GM12873 (cell line): ENCODE measurements at regions not wholly inside any gene's neighbourhood (a gene's known extent, or its start where the extent isn't known, plus 50 kb on each side); places are given as distances from the start of the nearest gene placed in this dataset.

ENCODE experiments used
- TF ChIP-seq, protein P1 (sequence below): IDR thresholded peaks from 2 replicates; pipeline ENCODE4 v1.5.1; 2012; ENCODE audit warnings: low read depth, mild to moderate bottlenecking, moderate library complexity, low read length, control low read depth; ENCODE audit not compliant: insufficient read depth; ENCODE audit errors: missing control alignments

- TF ChIP-seq, protein P1, sequence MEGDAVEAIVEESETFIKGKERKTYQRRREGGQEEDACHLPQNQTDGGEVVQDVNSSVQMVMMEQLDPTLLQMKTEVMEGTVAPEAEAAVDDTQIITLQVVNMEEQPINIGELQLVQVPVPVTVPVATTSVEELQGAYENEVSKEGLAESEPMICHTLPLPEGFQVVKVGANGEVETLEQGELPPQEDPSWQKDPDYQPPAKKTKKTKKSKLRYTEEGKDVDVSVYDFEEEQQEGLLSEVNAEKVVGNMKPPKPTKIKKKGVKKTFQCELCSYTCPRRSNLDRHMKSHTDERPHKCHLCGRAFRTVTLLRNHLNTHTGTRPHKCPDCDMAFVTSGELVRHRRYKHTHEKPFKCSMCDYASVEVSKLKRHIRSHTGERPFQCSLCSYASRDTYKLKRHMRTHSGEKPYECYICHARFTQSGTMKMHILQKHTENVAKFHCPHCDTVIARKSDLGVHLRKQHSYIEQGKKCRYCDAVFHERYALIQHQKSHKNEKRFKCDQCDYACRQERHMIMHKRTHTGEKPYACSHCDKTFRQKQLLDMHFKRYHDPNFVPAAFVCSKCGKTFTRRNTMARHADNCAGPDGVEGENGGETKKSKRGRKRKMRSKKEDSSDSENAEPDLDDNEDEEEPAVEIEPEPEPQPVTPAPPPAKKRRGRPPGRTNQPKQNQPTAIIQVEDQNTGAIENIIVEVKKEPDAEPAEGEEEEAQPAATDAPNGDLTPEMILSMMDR, result no peak
Observed at GRCh38 chr11:21806947-21807346, 385.9 kb upstream of the ANO5 start.

- TF ChIP-seq, protein P1, result no peak
Observed at GRCh38 chr11:21807350-21807749, 385.5 kb upstream of the ANO5 start.

DNA sequence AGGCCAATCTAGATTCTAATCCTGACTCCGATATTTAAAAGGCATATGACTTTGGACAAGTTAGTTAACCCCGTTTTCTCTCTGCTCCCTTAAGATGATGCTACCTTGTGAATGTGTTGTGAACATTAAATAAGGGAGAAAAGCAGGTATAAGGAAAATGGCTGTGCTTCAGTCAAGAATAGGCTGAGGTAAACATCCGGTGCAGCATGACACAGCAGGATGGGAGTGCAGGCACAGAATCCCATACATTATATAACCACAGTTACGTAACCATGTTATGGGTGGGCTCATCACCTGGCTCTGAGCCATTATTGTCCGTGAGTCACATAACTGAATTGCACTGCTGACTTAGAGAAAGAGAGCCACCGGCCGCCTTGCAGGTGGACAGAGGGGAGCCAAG is 382.2 kb upstream of the ANO5 start:
- TF ChIP-seq, protein P1, result no peak

- TF ChIP-seq, protein P1, result no peak
Observed at GRCh38 chr11:21811572-21811971, 381.3 kb upstream of the ANO5 start.

DNA sequence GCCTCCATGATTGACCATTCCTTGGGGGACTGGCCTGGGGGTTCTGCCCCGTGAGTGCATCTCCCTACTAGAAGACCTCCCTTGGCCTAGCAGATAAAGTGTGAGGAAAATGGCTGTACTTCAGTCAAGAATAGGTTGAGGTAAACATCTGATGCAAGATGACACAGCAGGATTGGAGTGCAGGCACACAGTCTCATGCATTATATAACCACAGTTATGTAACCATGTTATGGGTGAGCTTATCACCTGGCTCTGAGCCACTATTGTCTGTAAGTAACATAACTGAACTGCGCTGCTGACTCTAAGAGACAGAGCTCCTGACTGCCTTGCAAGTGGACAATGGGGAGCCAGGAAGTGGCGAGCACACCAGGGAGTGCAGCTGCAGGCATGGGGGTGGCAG is 378.7 kb upstream of the ANO5 start:
- TF ChIP-seq, protein P1, result no peak

DNA sequence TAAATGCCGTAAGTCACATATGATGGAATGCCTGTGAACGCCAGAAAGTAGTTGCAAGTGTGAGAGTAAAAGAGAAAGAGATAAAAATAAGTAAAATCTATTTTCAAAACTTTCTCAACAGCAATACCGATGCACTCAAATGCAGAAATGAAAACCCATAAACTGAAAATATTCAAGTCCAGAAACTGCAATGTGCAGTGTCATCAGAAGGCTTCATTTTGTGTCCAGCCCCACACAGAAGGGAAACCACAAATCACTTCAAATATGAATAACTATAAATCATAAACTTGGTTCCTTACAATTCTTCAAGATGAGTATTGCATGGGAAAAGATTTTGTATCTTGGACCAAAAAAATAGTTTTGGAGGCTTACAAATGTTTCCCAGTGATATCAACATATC is 375.2 kb upstream of the ANO5 start:
- TF ChIP-seq, protein P1, result no peak

- TF ChIP-seq, protein P1, result no peak
Observed at GRCh38 chr11:21820176-21820575, 372.7 kb upstream of the ANO5 start.
